Caco-2 (cell line): ENCODE measurements at regions not wholly inside any gene's neighbourhood (a gene's known extent, or its start where the extent isn't known, plus 50 kb on each side); places are given as distances from the start of the nearest gene placed in this dataset.

Experiments used
- BruUV-seq: library from RNA; stranded (reverse); fragments of 400-500 nt; replicated peaks from 2 replicates; lab custom pipeline; 2021; lab: Mats Ljungman, UMichigan
- CTCF ChIA-PET: fragments of 300-600 bp; sonication (Branson Sonifier 250); formaldehyde crosslinking; loops from one replicate; lab custom pipeline; 2022; ENCODE audit warnings: antibody characterized with exemption; lab: Charles Lee
- POLR2A ChIA-PET: fragments of 300-600 bp; sonication (Branson Sonifier 250); formaldehyde crosslinking; loops from one replicate; lab custom pipeline; 2022; ENCODE audit warnings: antibody characterized with exemption; lab: Charles Lee
- DNase-seq, 2 experiments: peaks; one replicate each; pipeline versions ENCODE4 v3.0.0 to v3.0.0-alpha.2; 2020 to 2022
- H3K27me3 ChIP-seq: replicated peaks from 2 replicates; pipeline ENCODE4 v1.6.0; 2011; ENCODE audit warnings: low read length; ENCODE audit not compliant: control insufficient read depth, insufficient read depth
- H3K36me3 ChIP-seq: 2 replicates; pipeline ENCODE4 v1.5.1; 2011; ENCODE audit warnings: low read length; ENCODE audit not compliant: control insufficient read depth, insufficient read depth
- H3K4me1 ChIP-seq: fragments of 250-450 bp; sonication (Bioruptor Pico); 2 replicates; pipeline ENCODE4 v1.5.1; 2020; ENCODE audit warnings: mild to moderate bottlenecking
- H3K4me3 ChIP-seq: 2 replicates; pipeline ENCODE4 v1.5.1; 2011; ENCODE audit warnings: low read depth, mild to moderate bottlenecking, control low read depth, low read length
- H3K9me3 ChIP-seq: fragments of 250-450 bp; sonication (Bioruptor Pico); 2 replicates; pipeline ENCODE4 v1.5.1; 2020; ENCODE audit warnings: mild to moderate bottlenecking, moderate library complexity
- H3K27ac Mint-ChIP-seq: one replicate; pipeline ENCODE4 v1.8.0; 2022; ENCODE audit warnings: mixed read lengths; ENCODE audit not compliant: unreplicated experiment
- H3K27me3 Mint-ChIP-seq: one replicate; pipeline ENCODE4 v1.8.0; 2022; ENCODE audit warnings: mixed read lengths; ENCODE audit not compliant: insufficient read depth, unreplicated experiment
- H3K36me3 Mint-ChIP-seq: one replicate; pipeline ENCODE4 v1.8.0; 2022; ENCODE audit warnings: mild to moderate bottlenecking, mixed read lengths; ENCODE audit not compliant: insufficient read depth, unreplicated experiment
- H3K4me1 Mint-ChIP-seq: one replicate; pipeline ENCODE4 v1.8.0; 2022; ENCODE audit warnings: low read depth, mixed read lengths; ENCODE audit not compliant: unreplicated experiment
- H3K4me3 Mint-ChIP-seq: one replicate; pipeline ENCODE4 v1.8.0; 2022; ENCODE audit warnings: mild to moderate bottlenecking, moderate library complexity, mixed read lengths; ENCODE audit not compliant: unreplicated experiment
- H3K9me3 Mint-ChIP-seq: one replicate; pipeline ENCODE4 v1.8.0; 2022; ENCODE audit warnings: mixed read lengths; ENCODE audit not compliant: unreplicated experiment
- CTCF ChIP-seq, 2 experiments: fragments of 200-600 bp in 1 of 2; IDR thresholded peaks; 1 replicate in 1 of 2; 2 replicates in 1 of 2; pipeline versions ENCODE4 v1.5.1 to v1.8.0; 2011 to 2022; ENCODE audit warnings: antibody characterized with exemption in 1 of 2, control low read depth in 1 of 2, inconsistent platforms in 1 of 2, low read depth in 1 of 2, low read length in 1 of 2, mild to moderate bottlenecking in 1 of 2, moderate library complexity in 1 of 2; ENCODE audit not compliant: insufficient read depth in 1 of 2, severe bottlenecking in 1 of 2, unreplicated experiment in 1 of 2
- intact Hi-C: fragments of 100-400 bp; cut with micrococcal nuclease; formaldehyde crosslinking; loops from one replicate; pipeline ENCODE4 v1.10.0; 2022; ENCODE audit not compliant: unreplicated experiment

GRCh38 chr4:15194520-15194919 lies 192.2 kb downstream of the CPEB2 start:
- Histone ChIP-seq H3K36me3 (no peaks in the 10 kb centered on the region), H3K9me3 (no peaks in the 10 kb centered on the region), H3K4me1 (no peaks in the 10 kb centered on the region), H3K4me3 (no peak overlapping the region), H3K27me3 (no peaks in the 10 kb centered on the region)
- BruUV-seq, result no TSS peak
- DNase-seq, result no peak
- no peak overlapping the region for H3K4me3 Mint-ChIP-seq
- peaks cover 3% of the 10 kb centered on the region for H3K27me3 Mint-ChIP-seq
- H3K27ac Mint-ChIP-seq, result no peak overlapping the region
- CTCF ChIA-PET, result no interaction called here
- no peaks in the 10 kb centered on the region for H3K4me1 Mint-ChIP-seq
- no peaks in the 10 kb centered on the region for H3K36me3 Mint-ChIP-seq
- no peaks in the 10 kb centered on the region for H3K9me3 Mint-ChIP-seq
- POLR2A ChIA-PET, result no interaction called here
- intact Hi-C loops, result no loop called here
- TF ChIP-seq CTCF (IDR thresholded peaks at IDR 0.05; ENCODE audit: insufficient read depth in 1 of 2, low read depth in 1 of 2, low read length in 1 of 2, severe bottlenecking in 1 of 2, unreplicated experiment in 1 of 2), result no peak

- POLR2A ChIA-PET, result no interaction called here
- Mint-ChIP-seq H3K9me3 (no peaks in the 10 kb centered on the region), H3K27ac (no peak overlapping the region), H3K4me3 (no peak overlapping the region), H3K36me3 (no peaks in the 10 kb centered on the region), H3K27me3 (no peaks in the 10 kb centered on the region), H3K4me1 (no peaks in the 10 kb centered on the region)
- Histone ChIP-seq H3K4me3 (no peak overlapping the region), H3K9me3 (no peaks in the 10 kb centered on the region), H3K27me3 (no peaks in the 10 kb centered on the region), H3K36me3 (no peaks in the 10 kb centered on the region), H3K4me1 (no peaks in the 10 kb centered on the region)
- no TSS peak for BruUV-seq
- peak in 1 of 2 experiments; percentile 5 for DNase-seq
- peak; percentile 14 to 24 for TF ChIP-seq CTCF (IDR thresholded peaks at IDR 0.05; ENCODE audit: insufficient read depth in 1 of 2, low read depth in 1 of 2, low read length in 1 of 2, severe bottlenecking in 1 of 2, unreplicated experiment in 1 of 2)
- CTCF ChIA-PET, result no interaction called here
- intact Hi-C loops, result loop anchor here (1.0 kb wide), 1 partner anchor 154 kb away; no protein-coding TSS in a partner anchor
Observed at GRCh38 chr4:15197005-15197404, 194.7 kb downstream of the CPEB2 start.

- ChIA-PET POLR2A (no interaction called here), CTCF (no interaction called here)
- Histone ChIP-seq H3K27me3 (no peaks in the 10 kb centered on the region), H3K36me3 (no peaks in the 10 kb centered on the region), H3K4me3 (no peak overlapping the region), H3K9me3 (no peaks in the 10 kb centered on the region), H3K4me1 (no peaks in the 10 kb centered on the region)
- BruUV-seq, result no TSS peak
- intact Hi-C loops, result no loop called here
- Mint-ChIP-seq H3K27ac (no peak overlapping the region), H3K4me3 (no peak overlapping the region), H3K9me3 (peaks cover under 1% of the 10 kb centered on the region), H3K4me1 (no peaks in the 10 kb centered on the region), H3K27me3 (no peaks in the 10 kb centered on the region), H3K36me3 (no peaks in the 10 kb centered on the region)
- DNase-seq, result no peak
- no peak for TF ChIP-seq CTCF (IDR thresholded peaks at IDR 0.05; ENCODE audit: insufficient read depth in 1 of 2, low read depth in 1 of 2, low read length in 1 of 2, severe bottlenecking in 1 of 2, unreplicated experiment in 1 of 2)
Observed at GRCh38 chr4:15198070-15198727, 195.9 kb downstream of the CPEB2 start.
